Caco-2 (cell line): ENCODE measurements at regions not wholly inside any gene's neighbourhood (a gene's known extent, or its start where the extent isn't known, plus 50 kb on each side); places are given as distances from the start of the nearest gene placed in this dataset.

Source experiments
- BruUV-seq: library from RNA; stranded (reverse); fragments of 400-500 nt; replicated peaks from 2 replicates; lab custom pipeline; 2021; lab: Mats Ljungman, UMichigan
- CTCF ChIA-PET: fragments of 300-600 bp; sonication (Branson Sonifier 250); formaldehyde crosslinking; loops from one replicate; lab custom pipeline; 2022; ENCODE audit warnings: antibody characterized with exemption; lab: Charles Lee
- POLR2A ChIA-PET: fragments of 300-600 bp; sonication (Branson Sonifier 250); formaldehyde crosslinking; loops from one replicate; lab custom pipeline; 2022; ENCODE audit warnings: antibody characterized with exemption; lab: Charles Lee
- DNase-seq, 2 experiments: peaks; one replicate each; pipeline versions ENCODE4 v3.0.0 to v3.0.0-alpha.2; 2020 to 2022
- H3K27me3 ChIP-seq: replicated peaks from 2 replicates; pipeline ENCODE4 v1.6.0; 2011; ENCODE audit warnings: low read length; ENCODE audit not compliant: control insufficient read depth, insufficient read depth
- H3K36me3 ChIP-seq: 2 replicates; pipeline ENCODE4 v1.5.1; 2011; ENCODE audit warnings: low read length; ENCODE audit not compliant: control insufficient read depth, insufficient read depth
- H3K4me1 ChIP-seq: fragments of 250-450 bp; sonication (Bioruptor Pico); 2 replicates; pipeline ENCODE4 v1.5.1; 2020; ENCODE audit warnings: mild to moderate bottlenecking
- H3K4me3 ChIP-seq: 2 replicates; pipeline ENCODE4 v1.5.1; 2011; ENCODE audit warnings: low read depth, mild to moderate bottlenecking, control low read depth, low read length
- H3K9me3 ChIP-seq: fragments of 250-450 bp; sonication (Bioruptor Pico); 2 replicates; pipeline ENCODE4 v1.5.1; 2020; ENCODE audit warnings: mild to moderate bottlenecking, moderate library complexity
- H3K27ac Mint-ChIP-seq: one replicate; pipeline ENCODE4 v1.8.0; 2022; ENCODE audit warnings: mixed read lengths; ENCODE audit not compliant: unreplicated experiment
- H3K27me3 Mint-ChIP-seq: one replicate; pipeline ENCODE4 v1.8.0; 2022; ENCODE audit warnings: mixed read lengths; ENCODE audit not compliant: insufficient read depth, unreplicated experiment
- H3K36me3 Mint-ChIP-seq: one replicate; pipeline ENCODE4 v1.8.0; 2022; ENCODE audit warnings: mild to moderate bottlenecking, mixed read lengths; ENCODE audit not compliant: insufficient read depth, unreplicated experiment
- H3K4me1 Mint-ChIP-seq: one replicate; pipeline ENCODE4 v1.8.0; 2022; ENCODE audit warnings: low read depth, mixed read lengths; ENCODE audit not compliant: unreplicated experiment
- H3K4me3 Mint-ChIP-seq: one replicate; pipeline ENCODE4 v1.8.0; 2022; ENCODE audit warnings: mild to moderate bottlenecking, moderate library complexity, mixed read lengths; ENCODE audit not compliant: unreplicated experiment
- H3K9me3 Mint-ChIP-seq: one replicate; pipeline ENCODE4 v1.8.0; 2022; ENCODE audit warnings: mixed read lengths; ENCODE audit not compliant: unreplicated experiment
- CTCF ChIP-seq, 2 experiments: fragments of 200-600 bp in 1 of 2; IDR thresholded peaks; 1 replicate in 1 of 2; 2 replicates in 1 of 2; pipeline versions ENCODE4 v1.5.1 to v1.8.0; 2011 to 2022; ENCODE audit warnings: antibody characterized with exemption in 1 of 2, control low read depth in 1 of 2, inconsistent platforms in 1 of 2, low read depth in 1 of 2, low read length in 1 of 2, mild to moderate bottlenecking in 1 of 2, moderate library complexity in 1 of 2; ENCODE audit not compliant: insufficient read depth in 1 of 2, severe bottlenecking in 1 of 2, unreplicated experiment in 1 of 2
- intact Hi-C: fragments of 100-400 bp; cut with micrococcal nuclease; formaldehyde crosslinking; loops from one replicate; pipeline ENCODE4 v1.10.0; 2022; ENCODE audit not compliant: unreplicated experiment

GRCh38 chr6:9428421-9429172, 986.3 kb downstream of the TFAP2A start:
- no peaks in the 10 kb centered on the region for H3K4me1 Mint-ChIP-seq
- DNase-seq: no peak
- H3K9me3 ChIP-seq: peaks cover 4% of the 10 kb centered on the region; the same call in 1 of the 2 replicates
- H3K4me1 ChIP-seq: no peaks in the 10 kb centered on the region
- no peak overlapping the region for H3K4me3 Mint-ChIP-seq
- intact Hi-C loops: no loop called here
- no peaks in the 10 kb centered on the region for H3K27me3 Mint-ChIP-seq
- no peaks in the 10 kb centered on the region for H3K36me3 ChIP-seq
- H3K27me3 ChIP-seq: no peaks in the 10 kb centered on the region
- no peak overlapping the region for H3K27ac Mint-ChIP-seq
- TF ChIP-seq CTCF (IDR thresholded peaks at IDR 0.05; ENCODE audit: insufficient read depth in 1 of 2, low read depth in 1 of 2, low read length in 1 of 2, severe bottlenecking in 1 of 2, unreplicated experiment in 1 of 2): no peak
- H3K36me3 Mint-ChIP-seq: no peaks in the 10 kb centered on the region
- no peaks in the 10 kb centered on the region for H3K9me3 Mint-ChIP-seq
- POLR2A ChIA-PET: no interaction called here
- H3K4me3 ChIP-seq: no peak overlapping the region
- CTCF ChIA-PET: no interaction called here
- no TSS peak for BruUV-seq

GRCh38 chr6:9422138-9422537, 986.8 kb upstream of the SLC35B3 start:
- no peaks in the 10 kb centered on the region for H3K36me3 ChIP-seq
- Mint-ChIP-seq H3K27ac (no peak overlapping the region), H3K4me1 (no peaks in the 10 kb centered on the region), H3K9me3 (no peaks in the 10 kb centered on the region), H3K4me3 (no peak overlapping the region), H3K36me3 (no peaks in the 10 kb centered on the region), H3K27me3 (no peaks in the 10 kb centered on the region)
- no peak overlapping the region for H3K4me3 ChIP-seq
- H3K27me3 ChIP-seq: no peaks in the 10 kb centered on the region
- intact Hi-C loops: no loop called here
- no peaks in the 10 kb centered on the region for H3K9me3 ChIP-seq
- H3K4me1 ChIP-seq: no peaks in the 10 kb centered on the region
- ChIA-PET POLR2A (no interaction called here), CTCF (no interaction called here)
- no peak for TF ChIP-seq CTCF (IDR thresholded peaks at IDR 0.05; ENCODE audit: insufficient read depth in 1 of 2, low read depth in 1 of 2, low read length in 1 of 2, severe bottlenecking in 1 of 2, unreplicated experiment in 1 of 2)
- DNase-seq: no peak
- no TSS peak for BruUV-seq

- POLR2A ChIA-PET: no interaction called here
- Mint-ChIP-seq H3K9me3 (no peaks in the 10 kb centered on the region), H3K36me3 (no peaks in the 10 kb centered on the region), H3K27me3 (no peaks in the 10 kb centered on the region), H3K27ac (no peak overlapping the region), H3K4me3 (no peak overlapping the region), H3K4me1 (no peaks in the 10 kb centered on the region)
- intact Hi-C loops: no loop called here
- CTCF ChIA-PET: no interaction called here
- Histone ChIP-seq H3K27me3 (no peaks in the 10 kb centered on the region), H3K4me1 (no peaks in the 10 kb centered on the region), H3K36me3 (no peaks in the 10 kb centered on the region), H3K4me3 (no peak overlapping the region), H3K9me3 (no peaks in the 10 kb centered on the region)
- BruUV-seq: no TSS peak
- no peak for TF ChIP-seq CTCF (IDR thresholded peaks at IDR 0.05; ENCODE audit: insufficient read depth in 1 of 2, low read depth in 1 of 2, low read length in 1 of 2, severe bottlenecking in 1 of 2, unreplicated experiment in 1 of 2)
- DNase-seq: no peak
These were observed 985.1 kb upstream of the SLC35B3 start for GRCh38 chr6:9420316-9421015.
